HG03135 (cell line): ENCODE measurements at regions not wholly inside any gene's neighbourhood (a gene's known extent, or its start where the extent isn't known, plus 50 kb on each side); places are given as distances from the start of the nearest gene placed in this dataset.

ENCODE experiments used
- ATAC-seq: cut with Tn5 transposase; IDR thresholded peaks from one replicate; pipeline ENCODE4 v1.9.1; 2021; ENCODE audit warnings: mild to moderate bottlenecking, moderate library complexity; ENCODE audit not compliant: unreplicated experiment

- no peak for ATAC-seq
Observed at GRCh38 chr20:40769677-40770285, 80.7 kb upstream of the MAFB start.

DNA sequence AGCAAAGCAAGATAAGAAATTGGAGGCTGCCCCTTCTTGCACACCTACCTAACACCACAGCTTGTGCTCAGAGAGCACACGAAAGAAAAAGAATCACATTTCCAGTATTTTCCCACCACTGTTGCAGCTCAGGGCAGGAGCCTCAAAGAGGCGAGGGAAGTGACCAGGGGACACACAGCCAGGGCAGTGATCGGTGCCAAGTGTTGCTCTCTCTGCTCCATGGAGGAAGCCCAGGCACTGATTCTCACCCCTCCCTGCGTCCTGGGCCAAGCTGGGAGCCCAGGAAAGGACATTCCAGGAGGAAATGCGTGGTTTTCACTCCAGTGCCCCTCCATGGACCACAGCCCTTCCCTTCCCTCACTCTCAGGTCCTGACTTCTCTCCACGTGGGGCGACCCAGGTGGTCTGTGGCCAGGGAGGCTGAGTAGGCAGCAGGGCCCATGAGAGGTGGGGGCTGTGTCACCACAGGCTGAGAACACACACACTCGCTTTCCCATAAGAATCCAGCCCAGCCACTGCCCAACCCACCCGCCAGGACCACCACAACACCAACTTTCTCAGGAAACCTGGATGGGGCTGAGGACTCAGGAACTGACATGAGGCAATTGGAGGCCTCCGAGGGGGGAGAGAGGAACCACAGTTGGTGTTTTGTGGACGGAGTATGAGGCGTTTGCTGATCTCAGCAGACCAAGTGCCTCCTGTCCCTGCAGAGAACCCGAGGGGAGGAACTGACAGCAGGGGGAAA, 81.7 kb upstream of the MAFB start:
- no peak for ATAC-seq

DNA sequence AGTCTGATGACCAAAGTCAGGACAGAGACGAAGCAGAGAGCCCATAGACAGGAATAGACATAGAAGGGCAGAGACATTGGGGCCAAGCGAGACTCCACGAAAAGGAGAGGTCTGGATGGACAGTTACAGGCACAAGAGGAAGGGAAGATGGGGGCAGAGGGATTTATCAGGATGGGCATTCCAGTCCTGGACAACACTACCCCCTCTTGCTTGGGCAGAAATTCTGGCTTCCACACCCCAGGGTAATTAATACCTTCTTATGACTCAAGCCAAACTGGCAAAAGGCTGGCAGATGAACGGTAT, 82.2 kb upstream of the MAFB start:
- ATAC-seq, result no peak

DNA sequence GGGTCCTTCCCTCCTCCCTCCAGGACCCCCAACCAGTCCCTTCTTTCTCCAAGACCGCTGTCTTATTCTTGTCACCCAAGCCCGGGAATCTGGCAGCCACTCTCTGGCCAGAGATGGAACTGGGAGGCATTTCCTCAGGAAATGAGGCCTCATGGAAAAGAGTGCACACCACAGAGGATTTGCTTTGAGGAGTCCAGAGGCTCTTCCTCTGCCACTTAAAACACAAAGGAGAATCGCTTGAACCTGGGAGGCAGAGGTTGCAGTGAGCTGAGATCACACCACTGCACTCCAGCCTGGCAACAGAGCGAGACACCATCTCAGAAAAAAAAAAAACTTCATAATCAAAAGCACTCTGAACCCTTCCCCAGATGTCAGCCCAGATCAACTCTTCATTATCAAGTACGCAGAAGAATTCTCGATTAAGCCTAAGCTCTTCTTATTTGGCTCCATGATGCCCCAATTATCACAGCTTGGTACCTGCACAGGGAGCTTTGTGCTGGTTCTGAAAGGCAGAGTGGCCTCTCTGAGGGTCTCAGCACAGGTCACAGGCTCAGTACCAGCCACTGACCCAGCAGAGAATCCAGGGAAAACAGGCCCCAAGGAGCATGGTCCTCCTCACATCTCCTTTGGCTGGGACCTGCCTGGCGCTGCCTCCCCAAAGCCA, 82.9 kb upstream of the MAFB start:
- ATAC-seq, result no peak

DNA sequence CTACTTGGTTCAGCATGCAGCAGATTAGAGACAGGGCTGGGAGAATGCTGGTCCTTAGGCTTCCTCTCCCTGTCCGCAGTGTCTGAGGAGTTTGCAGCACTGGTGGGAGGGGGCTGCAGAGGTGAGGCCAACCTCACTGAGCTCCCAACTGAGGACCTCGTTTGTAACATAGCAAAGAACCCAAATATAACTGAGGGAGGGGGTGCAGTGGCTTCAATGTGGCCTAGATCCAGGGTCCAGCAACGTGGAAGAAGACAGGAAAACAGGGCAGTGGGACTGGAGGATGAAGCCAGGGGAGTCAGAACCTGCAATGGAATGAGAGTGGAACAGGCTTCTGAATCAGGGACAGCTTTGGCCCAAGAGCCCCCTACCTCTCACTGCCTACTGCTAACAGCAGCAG, 84.3 kb upstream of the MAFB start:
- ATAC-seq, result no peak

DNA sequence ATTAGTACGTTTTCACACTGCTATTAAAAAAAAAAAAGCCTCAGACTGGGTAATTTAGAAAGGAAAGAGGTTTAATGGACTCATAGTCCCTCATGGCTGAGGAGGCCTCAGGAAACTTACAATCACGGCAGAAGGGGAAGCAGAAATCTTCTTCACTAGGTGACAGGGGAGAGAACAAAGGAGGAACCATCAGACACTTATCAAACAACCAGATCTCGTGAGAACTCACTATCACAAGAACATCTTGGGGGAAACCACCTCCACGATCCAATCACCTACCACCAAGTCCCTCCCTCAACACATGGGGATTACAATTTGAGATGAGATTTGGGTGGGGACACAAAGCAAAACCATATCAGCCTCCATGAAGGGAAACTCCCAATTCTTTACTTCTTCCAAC, 85.2 kb upstream of the MAFB start:
- ATAC-seq, result no peak

DNA sequence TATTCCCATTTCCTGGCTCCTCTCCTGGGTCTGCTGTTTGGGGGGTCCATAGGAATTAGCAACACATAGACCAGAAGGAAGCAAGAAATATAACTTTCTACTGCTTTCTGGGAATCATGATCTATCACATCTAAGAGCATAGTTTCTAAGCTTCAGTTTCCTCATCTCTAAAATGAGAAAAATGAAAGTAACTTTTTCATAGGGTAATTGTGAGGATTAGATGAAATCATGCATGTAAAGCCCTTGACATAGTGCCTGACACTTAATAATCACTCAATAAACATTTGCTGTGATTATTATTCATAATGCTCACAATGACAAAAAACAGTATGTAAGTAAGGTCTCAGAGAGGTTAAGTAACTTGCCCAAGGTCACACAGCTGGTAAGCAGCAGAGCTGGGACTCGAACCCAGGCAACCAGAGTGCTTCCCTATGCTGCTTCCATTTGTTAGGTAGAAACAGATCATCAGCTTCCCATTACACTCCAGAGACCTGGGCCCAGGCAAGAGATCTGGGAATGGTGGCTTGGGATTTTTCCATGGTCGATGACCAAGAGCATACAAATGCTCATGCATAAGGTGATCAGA, 86.6 kb upstream of the MAFB start:
- no peak for ATAC-seq

GRCh38 chr20:40776466-40777457, 87.7 kb upstream of the MAFB start:
- ATAC-seq, result no peak

DNA sequence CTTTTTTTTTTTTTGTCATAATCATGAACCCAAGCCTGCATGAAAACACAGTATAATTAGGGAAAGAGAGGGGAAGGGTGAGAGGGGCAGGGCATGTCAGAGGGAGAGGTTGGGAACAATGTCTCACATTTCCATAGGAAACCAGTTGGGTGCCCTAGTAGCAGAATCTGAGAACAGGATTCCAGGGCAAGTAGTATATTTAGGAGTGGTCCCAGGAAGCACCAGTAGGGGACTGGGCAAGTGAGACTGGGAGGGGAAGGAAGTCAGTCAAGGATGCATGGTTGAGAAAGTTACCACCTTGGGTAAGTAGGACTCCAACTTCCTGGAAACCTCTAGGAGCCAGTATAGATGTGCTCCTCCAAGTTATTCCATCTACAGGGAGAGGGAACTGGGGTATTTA, 88.6 kb upstream of the MAFB start:
- ATAC-seq, result no peak

GRCh38 chr20:40778894-40779496, 90.0 kb upstream of the MAFB start:
- ATAC-seq, result no peak

GRCh38 chr20:40781327-40782042, 92.4 kb upstream of the MAFB start:
- no peak for ATAC-seq

- no peak for ATAC-seq
Observed at GRCh38 chr20:40782043-40782368, 93.0 kb upstream of the MAFB start.

GRCh38 chr20:40785346-40785745, 96.3 kb upstream of the MAFB start:
- no peak for ATAC-seq

- ATAC-seq, result no peak
Observed at GRCh38 chr20:40786336-40786735, 97.3 kb upstream of the MAFB start.

- ATAC-seq, result no peak
Observed at GRCh38 chr20:40787941-40788340, 98.9 kb upstream of the MAFB start.

DNA sequence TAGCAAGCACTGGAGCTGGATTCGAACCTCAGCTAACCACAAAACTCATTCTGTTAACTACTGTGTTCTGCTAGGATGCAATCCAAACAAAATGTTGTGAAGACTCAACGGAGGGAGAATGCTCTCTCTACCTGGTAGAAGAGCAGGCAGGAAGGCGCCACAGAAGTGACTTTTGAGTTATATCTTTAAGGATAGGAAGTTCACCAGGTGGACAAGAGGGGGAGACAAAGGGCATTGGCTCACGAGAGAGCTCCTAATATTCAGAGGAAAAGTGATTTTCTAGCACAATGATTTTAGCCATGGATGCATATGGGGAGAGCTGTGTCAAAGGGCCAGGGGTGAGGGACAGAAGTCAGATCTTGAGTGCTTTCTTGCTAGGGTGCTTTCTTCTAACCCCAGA, 108.4 kb upstream of the MAFB start:
- ATAC-seq, result no peak

DNA sequence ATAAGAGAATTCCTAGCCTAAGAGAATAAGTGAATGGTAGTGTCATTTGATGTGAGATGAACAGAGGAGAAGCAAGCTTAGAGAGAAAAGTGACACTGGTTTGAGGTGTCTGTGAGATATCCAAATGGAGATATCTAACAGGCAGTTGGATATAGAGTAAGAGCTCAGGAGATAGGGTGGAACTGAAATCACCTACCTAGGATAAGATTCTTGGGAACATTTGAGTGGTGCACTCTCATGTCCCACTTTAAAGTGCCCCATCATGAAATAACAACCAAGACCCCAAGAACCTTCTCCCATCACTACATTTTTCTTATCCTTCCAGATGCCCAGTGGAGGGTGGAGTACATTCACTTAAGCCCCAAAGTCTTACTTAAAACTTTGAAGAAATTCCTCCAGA, 109.0 kb upstream of the MAFB start:
- no peak for ATAC-seq

- no peak for ATAC-seq
Observed at GRCh38 chr20:40802886-40803285, 113.8 kb upstream of the MAFB start.

DNA sequence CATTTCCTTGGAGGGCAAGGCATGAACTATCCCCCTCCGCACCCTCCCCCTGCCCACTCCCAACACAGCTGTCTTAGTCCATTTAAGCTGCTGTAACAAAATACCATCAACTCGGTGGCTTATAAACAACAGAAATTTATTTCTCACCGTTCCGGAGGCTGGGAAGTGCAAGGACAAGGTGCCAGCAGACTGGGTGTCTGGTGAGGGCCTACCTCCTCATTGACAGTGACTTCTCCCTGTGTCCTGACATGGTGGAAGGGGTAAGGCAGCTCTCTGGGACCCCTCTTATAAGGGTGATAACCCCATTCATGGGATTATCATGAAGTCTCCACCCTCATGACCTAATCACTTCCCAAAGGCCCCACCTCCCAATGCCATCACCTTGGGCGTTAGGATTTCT, 114.3 kb upstream of the MAFB start:
- no peak for ATAC-seq

DNA sequence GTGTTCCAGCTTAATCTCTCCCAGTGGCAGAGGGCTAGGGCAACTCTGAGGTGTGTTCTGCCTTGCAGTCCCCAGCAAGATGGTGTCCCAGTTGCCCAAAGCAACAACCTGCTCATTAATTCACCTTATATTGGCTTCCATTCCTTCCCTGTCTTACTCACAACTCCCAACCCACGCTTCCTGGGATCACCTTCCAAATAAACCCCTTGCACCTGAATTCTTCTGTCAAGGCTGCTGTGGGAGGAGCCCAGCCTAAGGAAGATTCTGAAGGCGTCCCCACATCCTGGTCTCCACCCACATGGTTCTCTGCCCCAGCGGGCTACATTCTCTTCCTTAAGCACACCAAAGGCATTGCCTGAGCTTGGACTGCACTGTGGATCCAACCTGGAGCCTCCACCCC, 116.6 kb upstream of the MAFB start:
- no peak for ATAC-seq
